Right lobe of liver (tissue), 4 donors: ENCODE measurements at regions not wholly inside any gene's neighbourhood (a gene's known extent, or its start where the extent isn't known, plus 50 kb on each side); places are given as distances from the start of the nearest gene placed in this dataset.

Source experiments
- POLR2A ChIP-seq: fragments of 450-650 bp; IDR thresholded peaks from one replicate; pipeline ENCODE4 v1.6.1; 2017; ENCODE audit warnings: antibody characterized with exemption, mild to moderate bottlenecking
- TF ChIP-seq, protein P1 (sequence below), 4 donors: fragments of 200-600 bp in 3 of 4; fragments of 450-650 bp in 1 of 4; IDR thresholded peaks; one replicate each; pipeline versions ENCODE4 v1.5.1 to v1.8.0; 2016 to 2022; ENCODE audit warnings: antibody characterized with exemption in 4 of 4, mild to moderate bottlenecking in 2 of 4
- donor health status: DM: no; HTN: no; CAD: no.
- donor health status: DM: no; HTN: no; CAD: no.
- donor health status: DM: no; HTN: yes; CAD: no.

- TF ChIP-seq, protein P1, sequence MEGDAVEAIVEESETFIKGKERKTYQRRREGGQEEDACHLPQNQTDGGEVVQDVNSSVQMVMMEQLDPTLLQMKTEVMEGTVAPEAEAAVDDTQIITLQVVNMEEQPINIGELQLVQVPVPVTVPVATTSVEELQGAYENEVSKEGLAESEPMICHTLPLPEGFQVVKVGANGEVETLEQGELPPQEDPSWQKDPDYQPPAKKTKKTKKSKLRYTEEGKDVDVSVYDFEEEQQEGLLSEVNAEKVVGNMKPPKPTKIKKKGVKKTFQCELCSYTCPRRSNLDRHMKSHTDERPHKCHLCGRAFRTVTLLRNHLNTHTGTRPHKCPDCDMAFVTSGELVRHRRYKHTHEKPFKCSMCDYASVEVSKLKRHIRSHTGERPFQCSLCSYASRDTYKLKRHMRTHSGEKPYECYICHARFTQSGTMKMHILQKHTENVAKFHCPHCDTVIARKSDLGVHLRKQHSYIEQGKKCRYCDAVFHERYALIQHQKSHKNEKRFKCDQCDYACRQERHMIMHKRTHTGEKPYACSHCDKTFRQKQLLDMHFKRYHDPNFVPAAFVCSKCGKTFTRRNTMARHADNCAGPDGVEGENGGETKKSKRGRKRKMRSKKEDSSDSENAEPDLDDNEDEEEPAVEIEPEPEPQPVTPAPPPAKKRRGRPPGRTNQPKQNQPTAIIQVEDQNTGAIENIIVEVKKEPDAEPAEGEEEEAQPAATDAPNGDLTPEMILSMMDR (IDR thresholded peaks at IDR 0.05), result no peak
- TF ChIP-seq POLR2A, result no peak
These were observed 838.6 kb downstream of the TBC1D22A start for GRCh38 chr22:47600791-47601625.
